VCaP (cell line): ENCODE measurements at regions not wholly inside any gene's neighbourhood (a gene's known extent, or its start where the extent isn't known, plus 50 kb on each side); places are given as distances from the start of the nearest gene placed in this dataset.

Experiments used
- H3K27ac ChIP-seq: fragments of 450-650 bp; 2 replicates; pipeline ENCODE4 v1.5.1; 2017
- CTCF ChIP-seq: fragments of 450-650 bp; conservative IDR thresholded peaks from 2 replicates; pipeline ENCODE4 v1.5.1; 2017; ENCODE audit warnings: mild to moderate bottlenecking, moderate library complexity

DNA sequence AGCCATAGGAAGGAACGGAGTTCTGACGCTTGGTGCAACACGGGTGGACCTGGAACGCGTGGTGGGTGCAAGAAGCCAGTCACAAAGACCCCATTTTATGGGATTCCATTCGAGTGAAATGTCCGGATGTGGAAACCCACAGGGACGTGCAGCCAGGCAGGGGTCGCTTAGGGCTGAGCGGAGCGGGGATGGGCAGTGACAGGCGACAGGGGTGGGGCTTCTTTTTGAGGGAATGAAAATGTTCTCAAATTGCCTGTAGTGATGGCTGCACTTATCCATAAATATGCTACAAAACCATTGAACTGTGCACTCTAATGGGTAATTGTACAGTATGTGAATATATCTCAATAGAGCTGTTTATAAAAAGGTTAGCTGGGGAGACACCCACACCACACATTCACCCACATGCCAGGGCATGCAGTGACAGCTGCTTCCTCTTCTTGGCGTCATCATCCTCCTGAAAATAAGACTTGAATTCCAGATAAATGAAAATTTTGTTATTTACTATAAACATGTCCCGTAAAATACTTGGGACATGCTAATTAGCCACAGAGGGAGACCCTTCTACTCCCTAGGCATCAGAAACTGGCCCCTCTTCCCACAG is 71.3 kb upstream of the OLFM1 start:
- H3K27ac ChIP-seq, result no peak overlapping the region
- no peak for TF ChIP-seq CTCF

- TF ChIP-seq CTCF, result no peak
- no peak overlapping the region for H3K27ac ChIP-seq
Measured at GRCh38 chr9:135016876-135017275, 70.6 kb upstream of the OLFM1 start.

GRCh38 chr9:135017899-135018298 is 69.6 kb upstream of the OLFM1 start:
- no peak overlapping the region for H3K27ac ChIP-seq
- no peak for TF ChIP-seq CTCF

DNA sequence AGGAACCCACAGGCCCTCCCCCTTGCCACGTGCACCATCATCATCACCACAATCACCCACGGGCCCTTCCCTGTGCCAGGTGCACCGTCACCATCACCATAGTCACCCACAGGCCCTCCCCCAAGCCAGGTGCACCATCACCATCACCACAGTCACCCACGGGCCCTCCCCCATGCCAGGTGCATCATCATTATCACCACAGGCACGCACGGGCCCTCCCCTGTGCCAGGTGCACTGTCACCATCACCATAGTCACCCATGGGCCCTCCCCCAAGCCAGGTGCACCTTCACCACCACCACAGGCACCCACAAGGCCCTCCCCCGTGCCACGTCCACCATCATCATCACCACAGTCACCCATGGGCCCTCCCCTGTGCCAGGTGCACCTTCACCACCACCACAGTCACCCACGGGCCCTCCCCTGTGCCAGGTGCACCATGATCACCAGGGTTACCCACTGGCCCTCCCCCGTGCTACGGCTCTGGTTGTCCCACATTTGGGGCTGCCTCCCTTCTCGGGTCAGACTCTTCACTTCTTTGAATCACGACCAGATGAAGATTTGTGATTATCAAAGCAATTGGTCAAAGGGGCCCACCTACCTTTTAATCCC is 69.1 kb upstream of the OLFM1 start:
- TF ChIP-seq CTCF, result no peak
- H3K27ac ChIP-seq, result no peak overlapping the region

GRCh38 chr9:135019224-135019623 is 68.2 kb upstream of the OLFM1 start:
- no peak for TF ChIP-seq CTCF
- H3K27ac ChIP-seq, result no peak overlapping the region

GRCh38 chr9:135020481-135021392 is 66.7 kb upstream of the OLFM1 start:
- no peak overlapping the region for H3K27ac ChIP-seq
- no peak for TF ChIP-seq CTCF

DNA sequence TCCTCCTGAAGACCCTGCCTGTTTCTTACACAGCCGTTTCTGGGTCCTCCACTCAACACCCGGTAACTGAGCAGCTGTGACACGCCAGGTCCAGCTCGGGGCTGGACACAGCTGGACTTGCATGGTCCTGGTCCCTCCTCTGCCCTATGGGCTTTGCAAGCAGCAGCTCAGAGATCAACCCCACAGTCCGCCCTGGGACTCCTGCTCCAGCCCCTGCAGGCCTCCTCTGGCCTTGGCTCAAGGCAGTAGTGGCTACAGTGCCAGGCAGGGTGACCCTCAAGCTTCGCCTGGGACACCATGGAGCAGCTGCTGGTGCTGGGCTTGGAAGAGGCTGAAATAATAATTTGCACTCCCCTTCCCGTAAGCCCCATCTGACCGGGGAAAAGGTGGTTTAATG is 66.1 kb upstream of the OLFM1 start:
- TF ChIP-seq CTCF, result no peak
- no peak overlapping the region for H3K27ac ChIP-seq
